GM10248 (cell line): ENCODE measurements at regions not wholly inside any gene's neighbourhood (a gene's known extent, or its start where the extent isn't known, plus 50 kb on each side); places are given as distances from the start of the nearest gene placed in this dataset.
"Not testable (repeated sequence)": the region's sequence is repeated elsewhere in the genome, so short reads cannot be mapped to it uniquely, and the experiment has no call there.

Experiments used
- CTCF ChIA-PET: fragments of 300-600 bp; sonication (Branson Sonifier 250); formaldehyde crosslinking; extraction: SDS; loops from one replicate; lab custom pipeline; 2021; ENCODE audit warnings: antibody characterized with exemption; lab: Yijun Ruan, JAX
- POLR2A ChIA-PET: fragments of 350-650 bp; sonication (Branson Sonifier 250); formaldehyde crosslinking; extraction: SDS; loops from one replicate; lab custom pipeline; 2020; ENCODE audit warnings: antibody characterized with exemption; lab: Yijun Ruan, JAX
- DNase-seq: peaks from one replicate; pipeline ENCODE4 v3.0.0; 2012; ENCODE audit errors: extremely low spot score
- CTCF ChIP-seq: IDR thresholded peaks from 2 replicates; pipeline ENCODE4 v1.5.1; 2012; ENCODE audit warnings: mild to moderate bottlenecking, low read depth; ENCODE audit errors: extremely low read depth, missing control alignments, control extremely low read depth

- CTCF ChIA-PET = no interaction called here
- no peak for DNase-seq
- no peak for TF ChIP-seq CTCF
- POLR2A ChIA-PET = no interaction called here
Observed at GRCh38 chr13:82076496-82076895, 1735.6 kb upstream of the SPRY2 start.

DNA sequence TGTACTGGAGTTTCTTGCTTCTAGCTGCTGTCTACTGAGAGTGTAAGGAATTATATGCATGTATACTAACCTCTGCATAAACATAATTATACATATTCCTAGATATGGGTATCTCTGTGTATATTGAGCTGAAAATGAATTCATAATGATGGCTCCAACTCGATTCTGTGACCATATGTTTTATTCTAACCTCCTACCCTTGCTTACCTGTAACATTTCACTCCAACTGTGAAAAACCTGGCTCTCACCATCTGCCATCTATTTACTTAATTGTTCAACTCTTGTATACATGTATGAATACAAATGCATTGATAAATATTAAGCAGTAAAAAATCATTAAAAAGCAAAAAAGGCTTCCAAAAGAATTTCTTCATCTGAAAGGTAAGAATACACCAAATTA lies 1729.5 kb upstream of the SPRY2 start:
- TF ChIP-seq CTCF = no peak
- ChIA-PET CTCF (no interaction called here), POLR2A (no interaction called here)
- DNase-seq = no peak

DNA sequence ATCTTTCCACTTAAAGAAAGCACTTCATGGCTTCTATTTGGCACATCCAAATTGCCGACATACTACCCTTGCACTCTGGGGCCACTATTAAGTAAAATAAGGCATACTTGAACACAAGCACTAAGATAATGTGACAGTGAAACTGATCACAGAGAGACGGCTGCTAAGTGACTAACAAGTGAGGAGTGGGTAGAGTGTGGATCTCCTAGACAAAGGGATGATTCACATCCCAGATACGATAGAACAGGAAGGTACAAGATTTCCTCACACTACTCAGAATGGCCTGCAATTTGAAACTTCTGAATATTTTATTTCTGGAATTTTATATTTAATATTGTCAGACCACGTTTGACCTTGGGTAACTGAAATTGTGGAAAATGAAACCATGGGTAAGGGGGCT lies 1721.8 kb upstream of the SPRY2 start:
- DNase-seq = no peak
- TF ChIP-seq CTCF = no peak
- ChIA-PET POLR2A (no interaction called here), CTCF (no interaction called here)

GRCh38 chr13:82058364-82058763 lies 1717.4 kb upstream of the SPRY2 start:
- DNase-seq = no peak
- TF ChIP-seq CTCF = no peak
- POLR2A ChIA-PET = no interaction called here
- CTCF ChIA-PET = no interaction called here

DNA sequence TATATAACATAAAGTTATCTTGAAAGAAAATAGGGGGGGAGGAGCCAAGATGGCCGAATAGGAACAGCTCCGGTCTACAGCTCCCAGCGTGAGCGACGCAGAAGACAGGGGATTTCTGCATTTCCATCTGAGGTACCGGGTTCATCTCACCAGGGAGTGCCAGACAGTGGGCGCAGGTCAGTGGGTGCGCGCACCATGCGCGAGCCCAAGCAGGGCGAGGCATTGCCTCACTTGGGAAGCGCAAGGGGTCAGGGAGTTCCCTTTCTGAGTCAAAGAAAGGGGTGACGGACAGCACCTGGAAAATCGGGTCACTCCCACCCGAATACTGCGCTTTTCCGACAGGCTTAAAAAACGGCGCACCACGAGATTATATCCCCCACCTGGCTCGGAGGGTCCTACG lies 1704.4 kb upstream of the SPRY2 start:
- POLR2A ChIA-PET, CTCF ChIA-PET: not testable (repeated sequence)

GRCh38 chr13:82036602-82037001 lies 1695.7 kb upstream of the SPRY2 start:
- ChIA-PET CTCF (no interaction called here), POLR2A (no interaction called here)
- no peak for TF ChIP-seq CTCF
- DNase-seq = no peak

More for the DNA sequence above, 1704.4 kb upstream of the SPRY2 start:
- DNase-seq = not testable (repeated sequence)

GRCh38 chr13:82011355-82011754 lies 1670.4 kb upstream of the SPRY2 start:
- no peak for TF ChIP-seq CTCF
- DNase-seq = no peak
- CTCF ChIA-PET = interaction anchor here (0.8 kb wide), 1 partner anchor 10 kb away, joined by 3 read pairs; no protein-coding TSS in a partner anchor
- POLR2A ChIA-PET = no interaction called here
